DND-41 (cell line): ENCODE measurements at regions not wholly inside any gene's neighbourhood (a gene's known extent, or its start where the extent isn't known, plus 50 kb on each side); places are given as distances from the start of the nearest gene placed in this dataset.

Experiments used
- ATAC-seq: fragments of 200-7000 bp; cut with Tn5 transposase; 3 replicates; pipeline ENCODE4 v1.9.1; 2021; ENCODE audit warnings: low read depth; ENCODE audit not compliant: insufficient read depth
- DNase-seq: peaks from one replicate; pipeline ENCODE4 v3.0.0-alpha.2; 2020
- H2AFZ ChIP-seq: 2 replicates; pipeline ENCODE4 v1.6.0; 2012; ENCODE audit warnings: low read depth, low read length
- H3K27ac ChIP-seq: 2 replicates; pipeline ENCODE4 v1.5.1; 2012; ENCODE audit warnings: low read length, inconsistent platforms
- H3K27me3 ChIP-seq: fragments of 200-600 bp; sonication (generic); 2 replicates; pipeline ENCODE4 v1.6.0; 2012; ENCODE audit warnings: low read length, mild to moderate bottlenecking, inconsistent platforms; ENCODE audit not compliant: insufficient read depth, poor library complexity
- H3K36me3 ChIP-seq: 2 replicates; pipeline ENCODE4 v1.5.1; 2012; ENCODE audit warnings: low read length, inconsistent platforms; ENCODE audit not compliant: insufficient read depth
- H3K4me1 ChIP-seq: 2 replicates; pipeline ENCODE4 v1.5.1; 2012; ENCODE audit warnings: mild to moderate bottlenecking, low read length; ENCODE audit not compliant: insufficient read depth
- H3K4me2 ChIP-seq: 2 replicates; pipeline ENCODE4 v1.6.0; 2012; ENCODE audit warnings: mild to moderate bottlenecking, moderate library complexity, low read length, inconsistent platforms; ENCODE audit not compliant: insufficient read depth
- H3K4me3 ChIP-seq, 2 experiments: fragments of 200-600 bp in 1 of 2; shearing (Covaris generic) in 1 of 2; 2 replicates each; pipeline ENCODE4 v1.5.1; 2012 to 2016; ENCODE audit warnings: inconsistent platforms in 2 of 2, low read length in 2 of 2, mild to moderate bottlenecking in 2 of 2, low read depth in 1 of 2, moderate library complexity in 1 of 2
- H3K79me2 ChIP-seq: 2 replicates; pipeline ENCODE4 v1.6.0; 2012; ENCODE audit warnings: low read length, inconsistent platforms; ENCODE audit not compliant: insufficient read depth
- H3K9ac ChIP-seq: 2 replicates; pipeline ENCODE4 v1.6.0; 2012; ENCODE audit warnings: low read depth, mild to moderate bottlenecking, inconsistent platforms, low read length, moderate library complexity
- H3K9me3 ChIP-seq: 2 replicates; pipeline ENCODE4 v1.5.1; 2012; ENCODE audit warnings: low read length, moderate library complexity, mild to moderate bottlenecking, inconsistent platforms; ENCODE audit not compliant: insufficient read depth, severe bottlenecking
- H4K20me1 ChIP-seq: 2 replicates; pipeline ENCODE4 v1.6.0; 2012; ENCODE audit warnings: low read length; ENCODE audit not compliant: insufficient read depth
- CTCF ChIP-seq: IDR thresholded peaks from 2 replicates; pipeline ENCODE4 v1.5.1; 2012; ENCODE audit warnings: borderline replicate concordance, low read length, moderate library complexity, mild to moderate bottlenecking; ENCODE audit not compliant: poor library complexity, severe bottlenecking; ENCODE audit errors: extremely low read depth
- EZH2 ChIP-seq: IDR thresholded peaks from 3 replicates; pipeline ENCODE4 v1.6.1; 2012; ENCODE audit warnings: borderline replicate concordance, low read depth, mild to moderate bottlenecking, moderate library complexity, low read length, inconsistent platforms; ENCODE audit not compliant: severe bottlenecking

- Histone ChIP-seq H3K4me2 (no peak overlapping the region), H3K4me1 (no peaks in the 10 kb centered on the region), H3K4me3 (no peak overlapping the region), H3K79me2 (no peaks in the 10 kb centered on the region), H3K27me3 (peaks cover 4% of the 10 kb centered on the region), H3K9ac (no peak overlapping the region), H3K9me3 (no peaks in the 10 kb centered on the region), H4K20me1 (no peaks in the 10 kb centered on the region), H3K27ac (no peak overlapping the region), H2AFZ (no peak overlapping the region), H3K36me3 (no peaks in the 10 kb centered on the region)
- no peak for DNase-seq
- ATAC-seq, result no peak
- TF ChIP-seq CTCF (no peak), EZH2 (no peak)
Measured at GRCh38 chr13:22789027-22789593, 391.7 kb upstream of the SGCG start.

GRCh38 chr13:22789916-22790315 is 390.9 kb upstream of the SGCG start:
- no peaks in the 10 kb centered on the region for H3K79me2 ChIP-seq
- H3K9ac ChIP-seq, result no peak overlapping the region
- ATAC-seq (no peak), DNase-seq (no peak)
- H3K4me1 ChIP-seq, result no peaks in the 10 kb centered on the region
- no peak overlapping the region for H3K4me2 ChIP-seq
- no peaks in the 10 kb centered on the region for H3K9me3 ChIP-seq
- no peak overlapping the region for H2AFZ ChIP-seq
- H3K4me3 ChIP-seq, result no peak overlapping the region
- TF ChIP-seq CTCF (no peak), EZH2 (no peak)
- H3K36me3 ChIP-seq, result no peaks in the 10 kb centered on the region
- no peak overlapping the region for H3K27ac ChIP-seq
- H3K27me3 ChIP-seq, result peaks cover 4% of the 10 kb centered on the region
- H4K20me1 ChIP-seq, result no peaks in the 10 kb centered on the region

GRCh38 chr13:22793598-22794134 is 387.1 kb upstream of the SGCG start:
- Histone ChIP-seq H3K4me1 (no peaks in the 10 kb centered on the region), H3K79me2 (no peaks in the 10 kb centered on the region), H3K9ac (no peak overlapping the region), H4K20me1 (no peaks in the 10 kb centered on the region), H3K4me2 (no peak overlapping the region), H3K27ac (no peak overlapping the region), H2AFZ (no peak overlapping the region), H3K9me3 (no peaks in the 10 kb centered on the region), H3K36me3 (no peaks in the 10 kb centered on the region), H3K27me3 (peaks cover 4% of the 10 kb centered on the region), H3K4me3 (no peak overlapping the region)
- TF ChIP-seq EZH2 (no peak), CTCF (no peak)
- ATAC-seq, result no peak
- DNase-seq, result no peak
